HEK293T (cell line): ENCODE measurements at regions not wholly inside any gene's neighbourhood (a gene's known extent, or its start where the extent isn't known, plus 50 kb on each side); places are given as distances from the start of the nearest gene placed in this dataset.

ENCODE experiments used
- ELF4 ChIP-seq: fragments of 450-650 bp; IDR thresholded peaks from 2 replicates; pipeline ENCODE4 v1.6.1; 2017; ENCODE audit warnings: antibody characterized with exemption
- ZNF384 ChIP-seq: fragments of 450-650 bp; IDR thresholded peaks from 2 replicates; pipeline ENCODE4 v1.6.1; 2016

GRCh38 chr1:58244872-58245271 lies 301.7 kb downstream of the OMA1 start:
- no peak for TF ChIP-seq ZNF384
- TF ChIP-seq ELF4, result no peak
